ENCODE measurements at regions not wholly inside any gene's neighbourhood (a gene's known extent, or its start where the extent isn't known, plus 50 kb on each side); places are given as distances from the start of the nearest gene placed in this dataset.

GRCh38 chr11:42528911-42529310, 782.9 kb upstream of the API5 start:
- TF ChIP-seq, protein P1, sequence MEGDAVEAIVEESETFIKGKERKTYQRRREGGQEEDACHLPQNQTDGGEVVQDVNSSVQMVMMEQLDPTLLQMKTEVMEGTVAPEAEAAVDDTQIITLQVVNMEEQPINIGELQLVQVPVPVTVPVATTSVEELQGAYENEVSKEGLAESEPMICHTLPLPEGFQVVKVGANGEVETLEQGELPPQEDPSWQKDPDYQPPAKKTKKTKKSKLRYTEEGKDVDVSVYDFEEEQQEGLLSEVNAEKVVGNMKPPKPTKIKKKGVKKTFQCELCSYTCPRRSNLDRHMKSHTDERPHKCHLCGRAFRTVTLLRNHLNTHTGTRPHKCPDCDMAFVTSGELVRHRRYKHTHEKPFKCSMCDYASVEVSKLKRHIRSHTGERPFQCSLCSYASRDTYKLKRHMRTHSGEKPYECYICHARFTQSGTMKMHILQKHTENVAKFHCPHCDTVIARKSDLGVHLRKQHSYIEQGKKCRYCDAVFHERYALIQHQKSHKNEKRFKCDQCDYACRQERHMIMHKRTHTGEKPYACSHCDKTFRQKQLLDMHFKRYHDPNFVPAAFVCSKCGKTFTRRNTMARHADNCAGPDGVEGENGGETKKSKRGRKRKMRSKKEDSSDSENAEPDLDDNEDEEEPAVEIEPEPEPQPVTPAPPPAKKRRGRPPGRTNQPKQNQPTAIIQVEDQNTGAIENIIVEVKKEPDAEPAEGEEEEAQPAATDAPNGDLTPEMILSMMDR (IDR thresholded peaks at IDR 0.05; ENCODE audit: low read depth, low read length) = no peak
- H3K27ac ChIP-seq = no peak overlapping the region
- peak in 1 of 2 donors; percentile 19 for DNase-seq (ENCODE audit: low read depth in 1 of 2, low spot score in 1 of 2)
- no peaks in the 10 kb centered on the region for H3K9me3 ChIP-seq (ENCODE audit: low read depth)
- H3K4me1 ChIP-seq (ENCODE audit: low read depth) = peaks cover 4% of the 10 kb centered on the region
- H3K36me3 ChIP-seq = no peaks in the 10 kb centered on the region
- no peaks in the 10 kb centered on the region for H3K27me3 ChIP-seq
- no peak overlapping the region for H3K4me3 ChIP-seq

DNA sequence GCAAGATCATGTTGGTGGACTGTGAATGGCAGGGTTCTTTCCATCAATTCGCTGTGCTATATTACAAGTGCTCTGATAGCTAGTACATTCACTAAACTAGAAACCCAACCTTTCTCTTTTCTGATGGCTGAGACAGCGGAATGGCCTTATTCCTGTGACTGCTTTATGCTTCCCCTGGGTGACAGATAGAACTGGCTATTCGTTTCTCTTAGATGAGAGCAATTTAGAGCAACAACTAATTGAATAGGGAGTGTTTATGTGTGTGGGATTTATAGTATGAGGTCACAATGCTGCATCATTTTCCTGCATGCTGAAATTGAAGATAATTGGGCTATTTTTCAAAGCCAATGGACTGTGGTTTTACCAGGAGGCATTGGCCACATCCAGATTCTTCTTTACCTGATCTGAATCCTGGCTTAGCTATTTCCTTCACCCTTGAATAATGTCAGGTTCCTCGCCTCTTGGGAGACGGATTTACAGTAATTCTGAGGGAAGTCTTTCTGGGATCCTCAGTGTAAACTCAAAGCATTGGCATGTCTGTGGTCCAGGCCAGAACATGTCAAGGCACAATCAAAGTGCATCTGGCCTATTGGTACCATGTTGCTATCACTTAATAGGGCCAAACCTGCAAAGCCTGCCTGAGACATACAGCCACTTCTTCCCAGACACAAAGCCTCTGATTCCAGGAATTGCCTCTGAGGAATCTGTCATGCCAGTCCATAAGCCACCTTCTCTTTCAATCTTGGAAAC, 775.0 kb upstream of the API5 start:
- Histone ChIP-seq H3K36me3 (no peaks in the 10 kb centered on the region), H3K9me3 (ENCODE audit: low read depth) (no peaks in the 10 kb centered on the region), H3K27ac (no peak overlapping the region), H3K4me1 (ENCODE audit: low read depth) (no peaks in the 10 kb centered on the region), H3K27me3 (no peaks in the 10 kb centered on the region), H3K4me3 (no peak overlapping the region)
- TF ChIP-seq, protein P1 (IDR thresholded peaks at IDR 0.05; ENCODE audit: low read depth, low read length) = no peak
- no peak for DNase-seq (ENCODE audit: low read depth in 1 of 2, low spot score in 1 of 2)

- no peaks in the 10 kb centered on the region for H3K27me3 ChIP-seq
- no peak overlapping the region for H3K4me3 ChIP-seq
- H3K9me3 ChIP-seq (ENCODE audit: low read depth) = no peaks in the 10 kb centered on the region
- no peak overlapping the region for H3K27ac ChIP-seq
- DNase-seq (ENCODE audit: low read depth in 1 of 2, low spot score in 1 of 2) = no peak
- no peaks in the 10 kb centered on the region for H3K36me3 ChIP-seq
- TF ChIP-seq, protein P1 (IDR thresholded peaks at IDR 0.05; ENCODE audit: low read depth, low read length) = no peak
- peaks cover 7% of the 10 kb centered on the region for H3K4me1 ChIP-seq (ENCODE audit: low read depth)
Measured at GRCh38 chr11:42542336-42542735, 769.5 kb upstream of the API5 start.

DNA sequence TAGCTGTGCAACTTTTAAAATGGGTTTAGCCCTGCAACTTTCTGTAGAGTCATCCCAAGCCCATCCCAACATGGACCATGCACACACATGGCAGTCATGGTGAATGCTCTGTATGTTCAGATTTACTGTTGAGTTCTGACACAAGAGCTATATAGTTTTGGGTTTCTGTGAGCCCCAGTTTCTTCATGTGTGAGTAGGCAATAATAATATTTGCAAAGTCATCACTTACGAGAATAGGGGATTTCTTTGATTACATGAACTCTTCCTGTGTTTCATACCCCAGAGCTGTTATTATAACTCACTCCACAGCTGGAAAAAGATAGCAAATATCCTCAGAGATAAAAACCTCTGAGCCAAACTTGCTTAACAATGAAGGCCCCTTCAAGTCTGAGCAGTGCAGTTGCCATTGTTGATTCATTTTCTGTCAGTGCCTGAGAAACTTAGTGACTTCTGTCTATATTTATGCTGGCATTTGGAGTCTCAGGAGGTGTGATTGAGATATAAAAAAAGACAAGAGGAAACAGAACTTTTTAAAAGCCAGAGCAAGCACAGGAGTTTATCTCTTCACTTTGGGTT, 767.9 kb upstream of the API5 start:
- TF ChIP-seq, protein P1 (IDR thresholded peaks at IDR 0.05; ENCODE audit: low read depth, low read length) = no peak
- Histone ChIP-seq H3K36me3 (no peaks in the 10 kb centered on the region), H3K4me3 (no peak overlapping the region), H3K27ac (peak overlapping the region; percentile 38), H3K27me3 (no peaks in the 10 kb centered on the region), H3K9me3 (ENCODE audit: low read depth) (no peaks in the 10 kb centered on the region), H3K4me1 (ENCODE audit: low read depth) (peaks cover 7% of the 10 kb centered on the region)
- DNase-seq (ENCODE audit: low read depth in 1 of 2, low spot score in 1 of 2) = no peak

DNA sequence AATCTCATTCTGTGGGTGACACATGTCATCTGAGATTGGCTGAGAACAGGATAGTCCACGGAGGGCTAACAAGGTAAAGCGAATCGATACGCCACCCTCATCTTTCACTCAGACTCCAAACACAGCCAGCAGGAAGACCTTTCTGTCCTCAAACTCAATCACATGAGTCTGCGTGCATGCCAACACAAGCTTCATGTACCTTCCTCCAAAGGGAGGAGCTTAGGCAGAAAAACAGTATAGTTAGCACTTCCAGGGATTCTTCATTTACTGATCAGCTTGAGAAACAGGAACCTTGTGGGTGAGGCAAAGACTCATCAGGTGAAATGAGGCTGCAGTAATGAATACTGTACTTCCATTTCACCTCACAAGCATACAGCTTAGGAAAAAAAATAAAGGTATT, 767.1 kb upstream of the API5 start:
- TF ChIP-seq, protein P1 (IDR thresholded peaks at IDR 0.05; ENCODE audit: low read depth, low read length) = no peak
- Histone ChIP-seq H3K9me3 (ENCODE audit: low read depth) (no peaks in the 10 kb centered on the region), H3K27ac (no peak overlapping the region), H3K4me1 (ENCODE audit: low read depth) (peaks cover 7% of the 10 kb centered on the region), H3K36me3 (no peaks in the 10 kb centered on the region), H3K27me3 (no peaks in the 10 kb centered on the region), H3K4me3 (no peak overlapping the region)
- DNase-seq (ENCODE audit: low read depth in 1 of 2, low spot score in 1 of 2) = no peak

All from cardiac muscle cell (in vitro differentiated cells and primary cell).